ENCODE measurements at regions not wholly inside any gene's neighbourhood (a gene's known extent, or its start where the extent isn't known, plus 50 kb on each side); places are given as distances from the start of the nearest gene placed in this dataset.

GRCh38 chr2:67208887-67209500 is 188.1 kb upstream of the ETAA1 start:
- no peak for TF ChIP-seq CTCF (IDR thresholded peaks at IDR 0.05)
- no peak for TF ChIP-seq EZH2 (IDR thresholded peaks at IDR 0.05; ENCODE audit: borderline replicate concordance, insufficient read depth, low read depth, low read length, poor library complexity, severe bottlenecking)
